Hypothalamus (tissue), 51 donors: ENCODE measurements at regions not wholly inside any gene's neighbourhood (a gene's known extent, or its start where the extent isn't known, plus 50 kb on each side); places are given as distances from the start of the nearest gene placed in this dataset.
A peak's percentile ranks its signal among the peaks of the same experiment; 100 is the strongest.

Experiments
- DNase-seq, 51 donors: peaks; one replicate each; lab custom pipeline; 2025; lab: John Stamatoyannopoulos, UW

GRCh38 chr16:79348521-79349306 lies 251.8 kb downstream of the MAF start:
- no peak for DNase-seq

DNA sequence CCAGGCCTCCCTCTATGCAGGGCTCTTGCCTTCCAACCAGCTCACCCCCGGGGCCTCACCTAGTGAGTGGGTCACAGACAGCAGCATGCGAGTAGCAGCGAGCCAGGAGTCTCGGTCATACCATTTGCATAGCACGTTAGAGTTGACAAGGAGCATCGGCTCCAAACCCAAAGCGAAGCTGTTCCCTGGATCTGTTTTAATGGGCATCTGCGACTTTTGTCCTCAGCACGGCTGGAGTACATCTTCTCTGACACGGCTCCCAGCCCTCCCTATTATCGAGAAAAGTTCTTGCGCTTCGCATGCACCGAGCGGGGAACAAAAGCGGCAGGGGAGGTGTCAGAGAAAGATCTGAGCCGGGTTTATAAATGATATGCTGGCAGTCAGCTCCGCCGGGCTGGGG lies 253.3 kb downstream of the MAF start:
- DNase-seq: no peak

DNA sequence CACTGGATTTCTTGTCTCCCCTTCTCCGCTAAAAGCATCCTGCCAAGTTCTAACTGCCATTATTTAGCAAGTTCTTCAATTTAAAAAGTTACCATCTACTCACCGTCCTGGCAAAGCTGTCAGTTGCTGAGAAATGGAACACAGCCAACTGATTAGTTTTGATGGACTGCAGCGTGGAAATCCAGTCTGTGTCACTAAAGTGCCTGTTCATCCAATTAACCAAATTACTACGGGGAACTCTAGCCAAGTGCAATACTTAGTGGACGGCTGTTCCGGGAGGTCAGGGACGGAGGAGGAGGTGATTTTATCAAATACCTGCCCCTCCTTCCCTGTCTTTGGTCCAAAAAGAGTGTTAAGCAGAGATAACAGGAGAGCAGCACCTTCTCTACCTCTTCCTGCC lies 260.7 kb downstream of the MAF start:
- no peak for DNase-seq

DNA sequence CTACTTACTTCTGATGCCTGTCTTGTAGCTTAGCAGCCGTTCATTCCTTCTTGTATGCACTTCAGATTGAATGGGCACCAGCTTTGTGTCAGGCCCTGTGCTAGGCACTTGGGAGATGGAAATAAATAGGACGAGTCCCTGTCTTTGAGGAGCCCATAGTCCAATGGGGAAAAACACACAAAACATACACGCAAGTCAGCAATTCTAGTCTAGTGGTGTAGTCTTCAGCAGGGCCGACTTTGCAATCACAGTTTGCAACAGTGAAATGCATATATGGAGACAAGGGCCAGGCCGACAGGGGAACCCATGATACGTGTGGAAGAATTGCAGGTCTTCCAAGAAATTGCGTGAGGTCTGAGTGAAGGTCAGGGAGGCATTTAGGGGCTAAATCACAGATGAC lies 262.6 kb downstream of the MAF start:
- DNase-seq: no peak

DNA sequence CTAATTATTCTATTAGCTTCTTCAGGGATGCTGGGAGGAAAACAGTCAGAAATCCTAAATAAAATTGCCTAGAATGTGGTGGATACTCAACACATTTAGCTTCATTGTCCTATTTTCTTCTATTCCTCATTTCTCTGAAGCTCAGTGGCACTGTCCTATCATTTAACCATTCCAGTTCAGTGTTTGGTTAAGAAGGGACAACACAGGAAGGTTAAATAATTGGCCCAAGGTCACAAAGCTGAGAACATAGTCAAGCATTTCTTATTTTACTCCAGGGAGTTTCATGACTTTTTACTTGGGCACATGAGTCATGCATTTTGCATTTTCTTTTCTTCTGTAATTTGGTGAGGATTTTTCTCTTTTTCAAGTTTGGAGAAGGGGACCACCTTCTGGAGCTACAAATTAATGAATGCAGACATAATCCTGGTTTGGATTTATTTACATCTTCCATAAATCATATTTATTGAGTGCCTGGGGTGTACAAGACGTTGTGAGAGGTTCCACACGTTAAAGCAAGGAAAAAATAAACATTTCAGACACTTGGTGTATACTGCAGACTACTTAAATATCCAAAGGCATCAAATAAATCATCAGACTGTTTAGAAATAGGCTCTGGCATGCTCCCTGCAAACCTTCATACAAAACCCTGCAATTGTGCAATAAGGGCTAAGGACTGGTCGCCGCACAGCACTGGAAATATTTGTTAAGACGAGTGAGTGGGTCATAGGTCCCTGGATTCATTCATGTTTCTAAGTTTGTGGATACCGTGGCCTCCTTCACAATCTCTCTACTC lies 263.9 kb downstream of the MAF start:
- DNase-seq: no peak

GRCh38 chr16:79334127-79334526 lies 266.4 kb downstream of the MAF start:
- no peak for DNase-seq

DNA sequence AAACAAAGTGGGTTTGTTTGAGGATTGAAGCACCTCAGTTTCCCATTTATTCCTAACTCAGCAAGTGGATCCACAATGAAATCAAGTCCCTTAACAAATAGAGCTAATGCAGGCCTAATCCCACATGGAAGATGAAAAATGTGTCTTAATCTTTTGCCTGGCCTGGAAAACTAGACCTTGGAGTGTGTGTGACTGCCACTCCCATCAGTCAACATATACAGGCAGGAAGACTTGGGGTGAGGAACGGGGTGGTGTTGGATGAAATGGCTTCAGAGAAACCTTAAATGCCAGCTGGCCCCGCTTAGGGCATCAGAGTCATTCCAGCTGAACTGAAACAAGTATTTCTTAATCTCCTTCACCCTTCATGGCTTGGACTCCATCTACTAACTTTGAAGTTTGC lies 269.5 kb downstream of the MAF start:
- no peak for DNase-seq

DNA sequence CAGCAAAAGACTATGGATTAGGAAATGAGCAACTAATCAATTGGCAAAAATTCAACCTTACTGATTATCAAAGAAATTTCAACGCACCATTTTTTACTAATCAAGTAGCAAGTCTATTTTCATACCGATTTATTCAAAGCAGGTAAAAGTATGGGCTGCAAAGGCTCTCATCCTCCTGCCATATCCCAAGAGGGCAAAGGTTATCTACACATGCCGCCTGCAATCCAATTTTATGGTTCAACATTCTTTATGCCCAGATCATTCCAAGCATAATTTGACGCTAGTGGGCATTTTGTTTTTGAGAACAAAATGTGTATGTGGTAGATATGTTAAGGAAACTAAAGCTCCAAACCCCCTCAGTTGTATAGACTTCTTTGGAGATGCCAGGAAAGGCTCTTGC lies 270.6 kb downstream of the MAF start:
- DNase-seq: no peak

- peak in 2 of 51 donors; percentile 13 to 28 for DNase-seq
Measured at GRCh38 chr16:79329166-79329521, 271.4 kb downstream of the MAF start.

DNA sequence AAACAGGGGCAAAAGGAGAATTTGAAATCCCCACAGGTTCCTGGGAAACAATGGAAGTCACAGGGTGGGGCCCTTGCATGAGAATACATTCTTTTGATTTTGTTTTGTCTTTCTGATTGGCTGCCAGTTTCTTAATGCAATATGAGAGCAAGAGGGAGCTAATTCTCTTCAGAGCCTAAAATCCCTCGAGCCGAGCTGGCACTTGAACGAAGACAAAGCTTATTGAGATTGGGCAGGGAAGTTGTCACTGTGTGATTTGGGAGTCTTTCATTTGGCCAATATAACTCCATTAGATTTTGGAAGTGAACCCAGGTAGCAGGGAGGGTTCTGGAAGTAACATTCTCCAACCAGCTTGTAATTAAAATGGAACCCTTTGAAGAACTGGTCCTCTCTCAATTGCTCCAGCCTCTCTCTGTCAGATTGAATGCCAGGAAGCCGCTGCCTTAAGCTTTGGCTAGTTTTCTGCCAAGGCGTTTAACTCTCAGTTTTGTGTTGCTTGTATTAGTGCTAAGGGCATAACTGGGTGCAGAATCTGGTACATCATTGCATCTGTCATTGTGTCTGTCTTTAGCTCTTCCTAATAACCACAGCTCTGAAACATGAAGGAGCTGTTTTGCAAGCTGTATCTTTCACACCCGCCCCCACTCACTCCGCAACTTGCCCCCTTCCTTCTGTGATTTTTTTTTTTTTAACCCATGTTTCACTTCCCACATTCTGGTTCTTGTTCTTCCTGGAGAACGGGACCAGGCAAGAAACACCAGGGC lies 272.0 kb downstream of the MAF start:
- peak in 2 of 51 donors; percentile 11 to 42 for DNase-seq

DNA sequence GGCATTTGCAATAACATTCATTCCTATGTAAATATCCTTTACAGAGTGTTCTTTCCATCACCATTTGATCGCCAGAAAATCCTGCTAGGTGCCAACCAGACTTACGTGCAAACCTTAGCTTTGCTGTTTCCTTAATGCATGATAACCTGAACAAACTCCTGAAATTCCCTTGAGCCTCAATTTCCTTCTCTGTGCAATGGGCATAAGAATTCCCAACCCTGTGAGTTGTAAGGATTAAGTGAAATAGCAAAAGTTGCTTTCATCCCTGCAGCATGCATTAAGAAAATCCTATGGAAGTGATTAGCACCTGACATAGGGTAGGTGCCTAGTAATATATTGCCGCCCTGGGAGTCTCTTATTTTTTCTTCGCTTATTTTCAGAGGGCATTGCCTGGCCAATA lies 272.7 kb downstream of the MAF start:
- no peak for DNase-seq

GRCh38 chr16:79326549-79326948 lies 274.0 kb downstream of the MAF start:
- DNase-seq: no peak

DNA sequence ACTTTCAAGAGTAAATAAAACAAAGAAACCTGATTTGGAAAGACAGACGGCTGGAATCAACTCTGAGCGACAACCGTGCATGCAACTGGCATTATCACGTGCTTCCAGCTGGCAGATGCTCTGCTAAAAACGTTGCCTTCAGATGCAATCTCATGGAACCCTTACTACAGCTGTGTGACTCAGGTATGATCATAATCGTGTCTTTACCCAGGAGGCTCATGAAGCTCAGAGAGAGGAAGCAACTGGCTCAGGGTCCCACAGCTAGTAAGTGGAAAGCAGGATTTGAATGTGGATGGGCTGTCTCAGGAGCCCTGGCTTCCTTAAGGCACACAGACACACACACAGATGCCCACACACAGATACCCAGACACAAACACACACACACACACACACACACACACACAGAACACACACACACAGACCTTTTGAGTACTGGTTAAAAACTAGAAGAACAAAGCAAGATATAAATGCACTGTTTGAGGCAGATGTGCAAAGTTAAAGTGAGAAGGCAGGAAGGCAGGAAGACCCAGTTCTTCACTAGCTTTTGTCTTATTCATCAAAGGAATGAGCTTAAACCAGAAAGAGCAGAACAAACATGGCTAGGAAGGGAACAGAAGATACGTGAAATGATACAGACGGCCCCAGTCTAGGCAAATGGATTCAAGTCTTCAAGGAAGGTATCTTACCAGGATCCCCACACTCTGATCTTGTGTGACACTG lies 275.2 kb downstream of the MAF start:
- no peak for DNase-seq

DNA sequence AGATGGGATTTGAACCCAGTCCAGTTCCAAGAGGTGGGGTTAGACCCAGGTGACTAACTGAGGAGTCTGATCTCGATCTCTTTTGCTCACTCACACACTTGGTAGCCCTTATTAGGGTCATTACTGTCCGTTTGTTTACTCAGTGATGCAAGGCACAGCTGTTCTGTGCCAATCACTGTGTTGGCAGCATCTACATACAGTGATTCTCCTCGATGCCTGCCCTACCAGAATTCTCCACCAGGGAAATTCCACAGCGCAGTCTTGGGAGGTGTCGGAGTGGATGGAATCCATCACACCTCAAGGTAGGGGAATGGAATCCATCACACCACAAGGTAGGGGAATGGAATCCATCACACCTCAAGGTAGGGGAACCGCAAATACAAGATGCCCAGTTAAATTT lies 279.6 kb downstream of the MAF start:
- no peak for DNase-seq

- no peak for DNase-seq
Measured at GRCh38 chr16:79318143-79318899, 282.2 kb downstream of the MAF start.

DNA sequence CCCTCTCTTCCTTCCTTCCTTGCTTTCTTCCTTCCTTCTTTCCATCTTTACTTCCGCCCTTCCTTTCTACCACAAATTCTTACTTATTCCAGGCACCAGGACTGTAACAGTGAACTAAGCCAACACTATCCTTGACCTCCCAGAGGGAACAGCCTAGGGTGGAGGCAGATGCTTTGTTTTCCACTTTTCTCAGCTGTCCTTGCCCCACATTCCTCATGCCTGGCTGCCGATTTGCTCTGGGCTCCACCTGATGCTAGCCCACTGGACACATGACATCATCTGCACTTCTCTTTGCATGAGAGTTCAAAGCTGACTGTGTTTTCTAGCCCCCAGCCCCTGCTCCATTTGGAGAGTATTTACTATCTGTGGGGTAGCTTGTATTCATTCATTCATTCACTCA lies 283.0 kb downstream of the MAF start:
- no peak for DNase-seq

DNA sequence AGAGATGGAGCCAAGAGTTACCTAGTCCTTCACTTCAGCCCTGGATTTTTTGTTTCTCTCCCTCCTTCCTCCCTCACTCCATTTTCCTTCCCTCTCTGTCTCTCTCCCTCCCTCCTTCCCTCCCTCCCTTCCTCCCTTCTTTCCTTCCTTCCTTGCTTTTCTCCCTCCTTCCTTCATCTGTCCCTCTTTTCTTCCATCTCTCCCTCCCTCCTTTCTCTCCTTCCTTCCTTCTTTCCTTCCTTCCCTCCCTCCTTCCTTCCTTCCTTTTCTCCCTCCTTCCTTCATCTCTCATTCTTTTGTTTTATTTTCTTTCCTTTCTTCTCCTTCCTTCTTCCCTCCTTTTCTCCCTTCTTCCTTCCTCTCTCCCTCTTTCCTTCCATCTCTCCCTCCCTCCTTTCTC lies 283.5 kb downstream of the MAF start:
- DNase-seq: no peak

DNA sequence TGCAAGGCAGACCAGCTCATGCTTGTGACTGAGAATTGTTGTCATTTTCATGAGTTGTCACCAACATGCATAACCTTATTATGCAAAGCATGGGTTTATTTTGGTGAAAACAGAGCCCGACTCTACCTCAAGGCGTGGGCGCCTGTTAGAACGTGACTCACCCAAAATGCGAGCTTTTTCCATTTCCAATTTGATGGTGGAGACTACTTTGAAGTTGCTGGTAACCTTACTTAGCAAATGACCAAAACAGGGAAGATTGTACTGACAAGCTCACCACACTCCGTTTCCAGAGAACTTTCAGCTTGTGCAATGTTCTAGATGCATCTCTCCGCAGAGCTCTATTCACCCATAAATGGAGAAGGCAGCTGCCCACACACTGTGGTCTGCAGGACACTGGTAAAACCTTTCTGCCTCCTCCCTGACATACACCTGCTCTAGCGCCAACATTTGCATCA lies 284.5 kb downstream of the MAF start:
- no peak for DNase-seq

- DNase-seq: no peak
Measured at GRCh38 chr16:79312502-79312901, 288.0 kb downstream of the MAF start.

DNA sequence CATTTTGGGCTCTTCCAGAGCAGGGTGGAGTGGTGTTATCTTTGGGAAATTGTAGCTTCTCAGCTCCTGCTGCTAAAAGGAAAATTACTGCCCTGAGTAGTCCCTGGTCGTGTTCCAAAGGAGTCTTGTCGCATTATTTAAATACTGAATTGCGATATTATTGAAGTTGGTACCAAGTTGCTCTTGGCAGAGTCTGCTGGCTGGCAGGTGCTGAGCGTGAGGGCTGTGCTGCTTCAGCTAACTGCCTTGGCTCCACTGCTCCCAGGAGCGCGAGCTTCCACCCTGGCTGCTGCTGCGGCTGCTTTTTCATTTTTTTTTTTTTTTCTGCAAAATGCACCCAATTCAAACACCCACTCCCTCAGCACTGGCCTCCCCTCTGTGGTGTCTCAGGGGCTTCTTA lies 289.8 kb downstream of the MAF start:
- peak in 1 of 51 donors; percentile 7 for DNase-seq
